ENCODE measurements at regions not wholly inside any gene's neighbourhood (a gene's known extent, or its start where the extent isn't known, plus 50 kb on each side); places are given as distances from the start of the nearest gene placed in this dataset.

GRCh38 chr2:19772981-19773380, 128.8 kb downstream of the TTC32 start:
- ChIA-PET POLR2A (no interaction called here), CTCF (ENCODE audit: low intra/inter-chr PET ratio, low total read pairs) (no interaction called here)
- FAIRE-seq: no peak
- Histone ChIP-seq H3K36me3 (replicated peaks in 1 of 2; ENCODE audit: control insufficient read depth in 1 of 2, insufficient read depth in 2 of 2, low read length in 2 of 2) (no peaks in the 10 kb centered on the region), H3K4me3 (replicated peaks in 1 of 3; ENCODE audit: insufficient read depth in 1 of 3, low read depth in 2 of 3, low read length in 3 of 3) (no peak overlapping the region), H3K9ac (ENCODE audit: insufficient read depth, low read depth, low read length) (no peak overlapping the region), H3K27me3 (ENCODE audit: control insufficient read depth in 1 of 2, insufficient read depth in 2 of 2, low read length in 2 of 2) (peaks cover 0 to 3% of the 10 kb centered on the region in 2 experiments; a peak in 1 of 5 replicates), H4K20me1 (ENCODE audit: insufficient read depth, low read length) (no peaks in the 10 kb centered on the region), H3K79me2 (ENCODE audit: insufficient read depth, low read length) (no peaks in the 10 kb centered on the region), H3K9me3 (ENCODE audit: low read length) (no peaks in the 10 kb centered on the region), H2AFZ (ENCODE audit: low read length) (no peak overlapping the region), H3K4me1 (ENCODE audit: insufficient read depth, low read length) (no peaks in the 10 kb centered on the region), H3K4me2 (ENCODE audit: low read depth, low read length) (no peak overlapping the region), H3K27ac (ENCODE audit: extremely low read length, insufficient read depth, low read length) (no peak overlapping the region)
- TF ChIP-seq HMGA1 (CRISPR knock-in tag; conservative IDR thresholded peaks at IDR 0.05) (no peak), ZNF569 (CRISPR knock-in tag; IDR thresholded peaks at IDR 0.05; ENCODE audit: borderline replicate concordance) (no peak), TARDBP (CRISPR knock-in tag; IDR thresholded peaks at IDR 0.05) (no peak), NFRKB (IDR thresholded peaks at IDR 0.05) (no peak)
- TF ChIP-seq, protein P1, sequence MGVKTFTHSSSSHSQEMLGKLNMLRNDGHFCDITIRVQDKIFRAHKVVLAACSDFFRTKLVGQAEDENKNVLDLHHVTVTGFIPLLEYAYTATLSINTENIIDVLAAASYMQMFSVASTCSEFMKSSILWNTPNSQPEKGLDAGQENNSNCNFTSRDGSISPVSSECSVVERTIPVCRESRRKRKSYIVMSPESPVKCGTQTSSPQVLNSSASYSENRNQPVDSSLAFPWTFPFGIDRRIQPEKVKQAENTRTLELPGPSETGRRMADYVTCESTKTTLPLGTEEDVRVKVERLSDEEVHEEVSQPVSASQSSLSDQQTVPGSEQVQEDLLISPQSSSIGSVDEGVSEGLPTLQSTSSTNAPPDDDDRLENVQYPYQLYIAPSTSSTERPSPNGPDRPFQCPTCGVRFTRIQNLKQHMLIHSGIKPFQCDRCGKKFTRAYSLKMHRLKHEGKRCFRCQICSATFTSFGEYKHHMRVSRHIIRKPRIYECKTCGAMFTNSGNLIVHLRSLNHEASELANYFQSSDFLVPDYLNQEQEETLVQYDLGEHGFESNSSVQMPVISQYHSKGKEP (CRISPR knock-in tag; IDR thresholded peaks at IDR 0.05): no peak
- intact Hi-C loops (cut with micrococcal nuclease; ENCODE audit: unreplicated experiment) (no loop called here), in situ Hi-C loops (cut with HindIII; ENCODE audit: extremely low pct_ligation_motif_present, low pct_unique_long_range_greater_than_20kb) (no loop called here)
- DNase-seq (ENCODE audit: low spot score): no peak
- BruUV-seq (replicated peaks): no TSS peak
- WGBS (ENCODE audit: low lambda C conversion rate): 36% methylated on average over 4 of the region's 4 CpGs
- ATAC-seq: no peak

- TF ChIP-seq, protein P2, sequence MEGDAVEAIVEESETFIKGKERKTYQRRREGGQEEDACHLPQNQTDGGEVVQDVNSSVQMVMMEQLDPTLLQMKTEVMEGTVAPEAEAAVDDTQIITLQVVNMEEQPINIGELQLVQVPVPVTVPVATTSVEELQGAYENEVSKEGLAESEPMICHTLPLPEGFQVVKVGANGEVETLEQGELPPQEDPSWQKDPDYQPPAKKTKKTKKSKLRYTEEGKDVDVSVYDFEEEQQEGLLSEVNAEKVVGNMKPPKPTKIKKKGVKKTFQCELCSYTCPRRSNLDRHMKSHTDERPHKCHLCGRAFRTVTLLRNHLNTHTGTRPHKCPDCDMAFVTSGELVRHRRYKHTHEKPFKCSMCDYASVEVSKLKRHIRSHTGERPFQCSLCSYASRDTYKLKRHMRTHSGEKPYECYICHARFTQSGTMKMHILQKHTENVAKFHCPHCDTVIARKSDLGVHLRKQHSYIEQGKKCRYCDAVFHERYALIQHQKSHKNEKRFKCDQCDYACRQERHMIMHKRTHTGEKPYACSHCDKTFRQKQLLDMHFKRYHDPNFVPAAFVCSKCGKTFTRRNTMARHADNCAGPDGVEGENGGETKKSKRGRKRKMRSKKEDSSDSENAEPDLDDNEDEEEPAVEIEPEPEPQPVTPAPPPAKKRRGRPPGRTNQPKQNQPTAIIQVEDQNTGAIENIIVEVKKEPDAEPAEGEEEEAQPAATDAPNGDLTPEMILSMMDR (CRISPR knock-in tag; IDR thresholded peaks at IDR 0.05): 0 out of 2 replicates have a peak, but pooled peaks have one; percentile 9
- no peak for TF ChIP-seq ZNF570 (CRISPR knock-in tag; IDR thresholded peaks at IDR 0.05; ENCODE audit: borderline replicate concordance)
- Histone ChIP-seq H3K9ac (ENCODE audit: insufficient read depth, low read depth, low read length) (no peak overlapping the region), H3K36me3 (replicated peaks in 1 of 2; ENCODE audit: control insufficient read depth in 1 of 2, insufficient read depth in 2 of 2, low read length in 2 of 2) (no peaks in the 10 kb centered on the region), H3K4me3 (replicated peaks in 1 of 3; ENCODE audit: insufficient read depth in 1 of 3, low read depth in 2 of 3, low read length in 3 of 3) (no peak overlapping the region), H3K9me3 (ENCODE audit: low read length) (no peaks in the 10 kb centered on the region), H4K20me1 (ENCODE audit: insufficient read depth, low read length) (no peaks in the 10 kb centered on the region), H3K4me2 (ENCODE audit: low read depth, low read length) (no peak overlapping the region), H3K27ac (ENCODE audit: extremely low read length, insufficient read depth, low read length) (no peak overlapping the region), H3K27me3 (ENCODE audit: control insufficient read depth in 1 of 2, insufficient read depth in 2 of 2, low read length in 2 of 2) (no peaks in the 10 kb centered on the region), H3K4me1 (ENCODE audit: insufficient read depth, low read length) (no peaks in the 10 kb centered on the region), H2AFZ (ENCODE audit: low read length) (no peak overlapping the region), H3K79me2 (ENCODE audit: insufficient read depth, low read length) (no peaks in the 10 kb centered on the region)
- BruUV-seq (replicated peaks): no TSS peak
- in situ Hi-C loops (cut with HindIII; ENCODE audit: extremely low pct_ligation_motif_present, low pct_unique_long_range_greater_than_20kb): no loop called here
- ATAC-seq: no peak
- CTCF ChIA-PET (ENCODE audit: low intra/inter-chr PET ratio, low total read pairs): interaction anchor here (1.3 kb wide), 1 partner anchor 94 kb away, joined by 5 read pairs; no protein-coding TSS in a partner anchor
- peak; percentile 48 for FAIRE-seq
- POLR2A ChIA-PET: no interaction called here
- intact Hi-C loops (cut with micrococcal nuclease; ENCODE audit: unreplicated experiment): loop anchor here (1.0 kb wide), 1 partner anchor 94 kb away; no protein-coding TSS in a partner anchor
- DNase-seq (ENCODE audit: low spot score): no peak
Observed at GRCh38 chr2:19769513-19769912, 132.3 kb downstream of the TTC32 start.

All from HepG2 (cell line).